ACC112 (cell line): ENCODE measurements at regions not wholly inside any gene's neighbourhood (a gene's known extent, or its start where the extent isn't known, plus 50 kb on each side); places are given as distances from the start of the nearest gene placed in this dataset.

Experiments
- H2AFZ ChIP-seq: fragments of 200-600 bp; sonication (generic); one replicate; pipeline ENCODE4 v1.6.0; 2017; ENCODE audit warnings: antibody characterized with exemption, low read length; ENCODE audit not compliant: unreplicated experiment
- H3K27ac ChIP-seq: fragments of 200-600 bp; sonication (generic); 2 replicates; pipeline ENCODE4 v1.5.1; 2014; ENCODE audit warnings: low read depth, mild to moderate bottlenecking, antibody characterized with exemption, low read length, moderate library complexity
- H3K27me3 ChIP-seq: fragments of 200-600 bp; sonication (generic); 2 replicates; pipeline ENCODE4 v1.6.1; 2014; ENCODE audit warnings: mild to moderate bottlenecking, antibody characterized with exemption, low read length, moderate library complexity, mixed read lengths; ENCODE audit not compliant: insufficient read depth
- H3K36me3 ChIP-seq: fragments of 200-600 bp; sonication (generic); 2 replicates; pipeline ENCODE4 v1.6.1; 2016; ENCODE audit warnings: mild to moderate bottlenecking, antibody characterized with exemption, low read length, moderate library complexity, mixed read lengths; ENCODE audit not compliant: insufficient read depth
- H3K4me1 ChIP-seq: fragments of 200-600 bp; sonication (generic); one replicate; pipeline ENCODE4 v1.6.1; 2016; ENCODE audit warnings: low read length, mixed read lengths; ENCODE audit not compliant: insufficient read depth, unreplicated experiment, control insufficient read depth
- H3K4me3 ChIP-seq: fragments of 200-600 bp; sonication (generic); 2 replicates; pipeline ENCODE4 v1.5.1; 2014; ENCODE audit warnings: mild to moderate bottlenecking, low read depth, low read length
- H3K79me2 ChIP-seq: fragments of 200-600 bp; sonication (generic); one replicate; pipeline ENCODE4 v1.6.0; 2016; ENCODE audit warnings: low read length; ENCODE audit not compliant: control insufficient read depth, unreplicated experiment, insufficient read depth

DNA sequence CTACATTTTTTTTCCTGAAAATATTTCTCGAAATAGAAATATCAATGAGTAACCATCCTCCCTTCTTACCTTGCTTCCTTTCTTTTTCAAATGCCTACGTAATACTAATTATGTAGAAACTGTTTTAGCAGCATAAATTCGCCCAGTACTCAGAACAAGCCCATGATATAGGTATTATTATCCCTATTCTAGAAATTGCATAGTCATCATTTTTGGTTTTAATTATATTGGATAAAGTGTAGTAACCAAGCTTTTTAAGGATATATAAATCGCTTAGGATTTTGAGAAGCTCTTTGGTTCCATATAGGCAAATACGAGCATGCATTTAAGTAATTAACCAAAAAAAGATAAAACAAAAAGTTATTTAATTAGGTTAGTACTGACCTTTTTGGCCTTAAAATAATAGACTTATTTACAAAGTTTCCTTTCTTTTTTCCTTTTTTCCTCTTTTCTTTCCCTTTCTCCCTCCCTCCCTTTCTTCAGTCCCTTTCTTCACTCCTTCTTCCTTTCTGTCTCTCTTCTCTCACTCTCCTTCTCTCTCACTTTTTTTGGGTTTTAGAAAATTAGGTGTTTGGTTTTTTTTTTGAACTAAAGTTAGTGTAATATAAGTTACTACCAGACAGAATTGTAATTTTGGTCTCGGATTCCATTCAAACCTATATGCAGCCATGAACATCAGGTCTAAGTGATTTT is 457.7 kb downstream of the RFPL4B start:
- Histone ChIP-seq H3K27ac (no peak overlapping the region), H3K36me3 (no peaks in the 10 kb centered on the region), H3K4me1 (peaks cover 29% of the 10 kb centered on the region), H3K4me3 (no peak overlapping the region), H3K27me3 (no peaks in the 10 kb centered on the region), H2AFZ (no peak overlapping the region), H3K79me2 (no peaks in the 10 kb centered on the region)

DNA sequence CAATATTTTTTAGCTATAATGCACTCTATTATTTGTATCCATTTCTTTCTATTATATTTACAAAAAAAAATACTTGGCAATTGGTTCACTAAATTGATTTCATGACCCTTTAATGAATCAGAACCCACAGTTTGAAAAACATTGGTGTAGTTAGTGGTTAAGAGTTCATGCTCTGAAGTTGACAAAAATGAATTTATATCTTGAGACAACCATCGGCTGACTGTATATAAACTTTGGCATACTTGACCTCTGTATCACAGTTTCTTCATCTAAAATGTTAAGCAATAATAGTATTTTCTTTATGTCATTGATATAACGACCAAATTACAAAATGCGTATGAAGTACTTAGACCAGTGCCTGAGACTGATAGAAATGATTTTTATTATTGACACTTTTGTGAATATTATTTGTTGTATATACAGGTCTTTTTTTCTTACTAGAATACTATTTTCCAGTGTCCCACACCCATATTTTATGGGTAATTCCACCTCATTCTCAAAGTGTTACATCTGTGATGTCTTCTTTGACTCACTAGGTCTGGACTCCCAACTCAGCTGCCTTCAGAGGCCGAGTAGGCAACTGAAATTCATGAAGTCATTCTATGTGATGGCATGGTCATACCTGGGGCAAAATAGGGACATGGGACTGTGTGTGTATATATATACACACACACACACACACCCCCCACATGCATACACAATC is 459.2 kb downstream of the RFPL4B start:
- peaks cover 21% of the 10 kb centered on the region for H3K4me1 ChIP-seq
- no peak overlapping the region for H3K27ac ChIP-seq
- no peaks in the 10 kb centered on the region for H3K27me3 ChIP-seq
- H2AFZ ChIP-seq: no peak overlapping the region
- H3K36me3 ChIP-seq: no peaks in the 10 kb centered on the region
- H3K79me2 ChIP-seq: no peaks in the 10 kb centered on the region
- H3K4me3 ChIP-seq: no peak overlapping the region

DNA sequence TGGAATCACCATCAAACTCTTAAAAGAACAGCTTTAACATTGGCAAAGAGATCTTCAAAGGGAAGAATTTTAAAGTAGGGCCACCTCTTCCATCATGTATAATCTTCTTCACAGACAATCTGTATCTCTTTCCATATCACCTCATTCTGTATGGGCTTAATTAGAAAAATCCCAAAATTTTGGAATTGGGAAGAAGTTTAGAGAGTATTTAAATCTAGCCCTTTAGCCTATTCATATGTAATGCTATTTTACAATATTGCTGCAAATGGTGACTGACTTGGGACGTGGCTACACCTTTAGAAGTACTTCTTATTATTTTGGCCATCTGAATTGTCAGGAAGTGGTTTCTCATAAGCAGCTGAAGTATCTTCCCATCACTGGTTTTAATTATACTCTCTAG is 474.3 kb downstream of the RFPL4B start:
- no peaks in the 10 kb centered on the region for H3K27me3 ChIP-seq
- H2AFZ ChIP-seq: no peak overlapping the region
- H3K36me3 ChIP-seq: no peaks in the 10 kb centered on the region
- H3K4me1 ChIP-seq: no peaks in the 10 kb centered on the region
- H3K79me2 ChIP-seq: no peaks in the 10 kb centered on the region
- no peak overlapping the region for H3K4me3 ChIP-seq
- no peak overlapping the region for H3K27ac ChIP-seq

DNA sequence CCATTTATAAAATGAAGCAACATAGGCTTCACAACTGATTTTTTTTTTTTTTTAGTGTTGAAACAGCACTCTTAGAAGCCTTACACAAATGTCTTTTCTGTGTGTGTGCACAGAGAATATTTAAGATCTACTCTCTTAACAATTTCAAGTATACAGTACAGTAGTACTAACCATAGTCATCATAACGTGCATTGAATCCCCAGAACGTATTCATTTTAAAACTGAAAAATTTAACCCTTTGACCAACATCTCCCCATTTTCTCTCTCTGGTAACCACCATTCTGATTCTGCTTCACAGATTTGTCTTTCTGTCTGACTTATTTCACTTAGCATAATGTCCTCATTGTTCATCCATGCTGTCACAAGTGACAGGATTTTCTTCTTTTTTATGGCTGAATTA is 475.6 kb downstream of the RFPL4B start:
- H3K27me3 ChIP-seq: no peaks in the 10 kb centered on the region
- H3K27ac ChIP-seq: no peak overlapping the region
- no peaks in the 10 kb centered on the region for H3K79me2 ChIP-seq
- no peaks in the 10 kb centered on the region for H3K36me3 ChIP-seq
- H2AFZ ChIP-seq: no peak overlapping the region
- H3K4me1 ChIP-seq: no peaks in the 10 kb centered on the region
- no peak overlapping the region for H3K4me3 ChIP-seq

DNA sequence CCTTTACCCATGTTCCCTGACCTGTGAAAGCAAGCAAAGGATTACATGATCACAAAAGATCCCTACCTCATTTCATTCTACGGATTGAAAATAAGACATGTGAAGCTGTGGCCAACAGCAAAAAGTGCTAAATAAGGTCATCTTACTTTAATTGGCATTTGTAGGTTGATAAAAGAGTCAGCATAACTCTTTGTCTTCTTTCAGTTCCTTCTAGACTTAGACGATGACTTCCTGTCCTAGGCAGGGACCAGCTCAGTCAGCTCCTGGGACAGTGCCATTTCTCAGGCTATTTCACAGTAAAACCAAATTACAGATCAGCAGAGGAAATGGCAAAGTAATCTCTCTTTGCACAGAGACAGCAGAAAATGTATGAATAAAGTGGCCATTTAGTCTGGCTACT is 480.7 kb downstream of the RFPL4B start:
- Histone ChIP-seq H3K4me1 (no peaks in the 10 kb centered on the region), H2AFZ (peak overlapping the region; percentile 68), H3K27me3 (no peaks in the 10 kb centered on the region), H3K27ac (no peak overlapping the region), H3K4me3 (no peak overlapping the region), H3K36me3 (no peaks in the 10 kb centered on the region), H3K79me2 (no peaks in the 10 kb centered on the region)

DNA sequence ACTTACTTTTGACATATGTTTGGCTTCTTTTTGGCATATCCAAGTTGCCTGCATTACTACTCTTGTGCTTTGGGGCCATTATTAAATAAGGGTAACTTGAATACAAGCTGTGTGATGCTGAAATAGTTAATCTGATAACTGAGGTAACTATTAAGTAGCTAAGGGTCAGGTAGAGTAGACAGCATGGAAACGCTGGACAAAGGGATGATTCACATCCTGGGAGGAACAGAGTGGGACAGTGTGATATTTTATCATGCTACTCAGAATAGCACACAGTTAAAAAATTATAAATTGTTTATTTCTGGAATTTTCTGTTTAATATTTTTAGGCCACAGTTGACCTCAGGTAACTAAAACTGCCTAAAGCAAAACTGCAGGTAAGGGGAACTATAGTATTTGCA is 483.9 kb downstream of the RFPL4B start:
- no peaks in the 10 kb centered on the region for H3K4me1 ChIP-seq
- no peak overlapping the region for H2AFZ ChIP-seq
- no peaks in the 10 kb centered on the region for H3K36me3 ChIP-seq
- H3K4me3 ChIP-seq: no peak overlapping the region
- H3K27me3 ChIP-seq: no peaks in the 10 kb centered on the region
- no peak overlapping the region for H3K27ac ChIP-seq
- no peaks in the 10 kb centered on the region for H3K79me2 ChIP-seq

DNA sequence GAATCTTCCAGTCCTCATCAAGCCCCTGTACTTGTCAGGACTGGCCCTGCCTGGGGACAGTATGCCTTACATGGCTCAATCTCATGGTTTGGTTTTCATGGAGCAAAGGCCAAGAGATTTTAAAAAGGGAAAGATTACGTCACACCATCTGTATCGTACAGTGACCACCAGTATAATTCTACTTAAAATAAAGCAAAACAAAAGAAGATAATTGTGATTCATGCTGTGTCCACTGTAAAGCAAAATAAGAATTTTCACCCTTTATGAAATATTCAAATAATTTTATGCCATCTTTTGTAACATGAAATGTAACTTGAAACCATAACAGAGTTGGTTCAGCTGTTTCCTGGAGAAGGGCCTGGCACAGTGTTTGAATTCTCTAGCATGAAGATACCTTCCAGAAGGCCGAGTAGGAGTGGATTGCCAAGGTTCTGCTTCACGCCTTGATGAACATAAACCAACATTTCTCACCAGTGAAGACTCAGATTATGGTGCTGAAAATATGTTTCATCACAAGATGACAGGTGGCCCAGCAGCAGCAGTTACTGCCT is 486.5 kb downstream of the RFPL4B start:
- Histone ChIP-seq H3K4me1 (no peaks in the 10 kb centered on the region), H3K4me3 (no peak overlapping the region), H3K79me2 (no peaks in the 10 kb centered on the region), H3K36me3 (no peaks in the 10 kb centered on the region), H3K27ac (no peak overlapping the region), H2AFZ (no peak overlapping the region), H3K27me3 (no peaks in the 10 kb centered on the region)

DNA sequence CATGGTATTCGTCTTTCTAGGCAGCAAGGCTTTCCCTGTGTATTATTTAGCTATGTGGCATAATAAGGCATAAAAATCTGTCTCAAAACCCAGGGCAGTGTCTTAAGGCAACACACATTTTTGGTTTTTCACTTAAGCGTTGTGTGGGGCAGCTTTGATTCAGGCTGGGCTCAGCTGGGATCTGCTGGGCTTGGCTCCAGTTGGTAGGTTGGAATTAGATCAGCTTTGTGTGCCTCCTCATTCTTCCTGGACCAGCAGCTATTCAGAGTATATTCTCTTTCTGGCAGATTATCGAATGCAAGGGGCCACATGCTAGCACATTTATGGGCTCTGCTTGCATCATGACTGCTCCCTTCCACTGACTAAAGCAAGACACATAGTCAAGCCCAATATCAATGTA is 487.9 kb downstream of the RFPL4B start:
- Histone ChIP-seq H3K27me3 (no peaks in the 10 kb centered on the region), H3K27ac (no peak overlapping the region), H3K36me3 (no peaks in the 10 kb centered on the region), H3K4me1 (no peaks in the 10 kb centered on the region), H2AFZ (no peak overlapping the region), H3K4me3 (no peak overlapping the region), H3K79me2 (no peaks in the 10 kb centered on the region)

DNA sequence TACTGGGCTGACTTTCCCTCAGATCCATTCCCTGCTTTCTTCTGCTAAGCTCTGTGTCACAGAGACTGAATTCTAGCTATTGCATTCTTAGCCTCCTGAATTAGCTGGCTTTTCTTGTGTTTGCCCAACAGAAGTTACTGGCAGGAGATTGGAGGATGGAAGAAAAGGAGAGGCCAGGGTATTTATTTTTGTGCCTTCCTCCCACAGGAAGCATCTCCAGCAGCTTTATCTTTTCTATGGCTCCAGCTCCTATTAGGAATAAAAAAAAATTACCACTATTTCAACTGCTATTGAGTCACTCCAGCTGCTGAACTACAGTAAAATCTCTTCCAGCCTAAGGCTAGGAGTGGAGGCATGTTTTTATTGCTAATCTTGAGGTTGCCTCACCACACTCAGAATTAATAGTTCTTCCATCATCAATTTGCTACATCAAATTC is 492.4 kb downstream of the RFPL4B start:
- H3K36me3 ChIP-seq: no peaks in the 10 kb centered on the region
- H3K27ac ChIP-seq: no peak overlapping the region
- H2AFZ ChIP-seq: no peak overlapping the region
- H3K4me1 ChIP-seq: no peaks in the 10 kb centered on the region
- H3K79me2 ChIP-seq: no peaks in the 10 kb centered on the region
- H3K27me3 ChIP-seq: no peaks in the 10 kb centered on the region
- no peak overlapping the region for H3K4me3 ChIP-seq

DNA sequence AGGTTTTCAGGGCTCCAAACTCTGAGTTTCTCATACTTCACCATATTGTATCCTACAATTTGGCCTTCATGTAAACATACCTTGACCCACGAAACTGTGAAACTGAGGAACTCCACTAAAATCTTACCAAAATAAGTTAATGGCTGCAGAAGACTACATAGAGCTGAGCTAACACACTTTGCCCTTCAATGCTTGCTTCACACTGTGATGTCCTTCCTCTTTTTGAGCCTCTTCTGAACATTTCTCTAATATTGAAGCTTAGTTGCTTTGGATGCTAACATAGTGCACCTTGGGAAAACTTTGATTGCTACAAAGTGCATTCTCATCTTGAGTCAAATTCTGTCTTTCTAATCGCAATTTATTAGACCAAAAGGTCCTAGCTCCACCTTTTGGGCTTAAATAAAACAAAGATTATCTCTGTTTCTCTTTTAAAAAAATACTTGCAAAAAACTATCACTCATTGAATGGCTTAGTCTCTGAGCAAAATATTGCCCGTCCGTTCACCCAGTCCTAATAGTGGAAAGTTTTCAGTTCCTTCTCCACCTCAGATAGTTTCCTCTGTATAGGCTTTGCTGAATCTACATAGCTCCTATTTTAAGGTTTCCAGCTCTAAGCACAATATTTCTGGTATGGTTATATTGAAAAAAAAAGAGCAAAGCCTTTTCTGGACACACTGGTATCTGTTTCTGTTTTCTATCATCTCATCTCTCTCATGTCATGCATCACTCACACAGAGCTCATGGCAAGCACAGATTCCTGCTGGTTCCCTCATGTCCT is 494.6 kb downstream of the RFPL4B start:
- no peaks in the 10 kb centered on the region for H3K79me2 ChIP-seq
- no peak overlapping the region for H2AFZ ChIP-seq
- H3K27me3 ChIP-seq: no peaks in the 10 kb centered on the region
- H3K4me3 ChIP-seq: no peak overlapping the region
- no peak overlapping the region for H3K27ac ChIP-seq
- no peaks in the 10 kb centered on the region for H3K36me3 ChIP-seq
- no peaks in the 10 kb centered on the region for H3K4me1 ChIP-seq
